C4-2B (cell line): ENCODE measurements at regions not wholly inside any gene's neighbourhood (a gene's known extent, or its start where the extent isn't known, plus 50 kb on each side); places are given as distances from the start of the nearest gene placed in this dataset.

ENCODE experiments used
- ZFX ChIP-seq: fragments of 450-650 bp; IDR thresholded peaks from 2 replicates; pipeline ENCODE4 v1.6.1; 2017
- TF ChIP-seq, protein P1 (sequence below): fragments of 450-650 bp; conservative IDR thresholded peaks from 2 replicates; pipeline ENCODE4 v1.5.1; 2017; ENCODE audit warnings: mild to moderate bottlenecking

DNA sequence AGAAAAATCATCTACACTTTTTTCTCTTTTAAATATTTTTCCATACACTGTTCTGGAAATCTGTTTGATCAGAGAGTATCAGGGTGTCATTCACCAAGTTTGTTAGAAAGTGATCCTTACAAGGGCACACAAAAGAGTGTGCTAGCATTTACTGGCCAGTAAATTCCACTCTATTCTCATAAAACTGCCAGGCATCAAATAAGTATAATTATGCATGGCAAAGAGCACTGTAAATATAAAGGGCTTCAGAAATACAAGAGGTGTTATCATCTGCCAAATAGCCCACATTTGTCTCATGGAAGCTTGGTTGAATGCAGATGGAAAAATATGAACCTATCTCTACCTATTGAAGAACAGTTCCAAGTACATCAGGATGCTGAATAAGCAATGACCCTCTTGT is 847.3 kb upstream of the ACVR2A start:
- TF ChIP-seq, protein P1, sequence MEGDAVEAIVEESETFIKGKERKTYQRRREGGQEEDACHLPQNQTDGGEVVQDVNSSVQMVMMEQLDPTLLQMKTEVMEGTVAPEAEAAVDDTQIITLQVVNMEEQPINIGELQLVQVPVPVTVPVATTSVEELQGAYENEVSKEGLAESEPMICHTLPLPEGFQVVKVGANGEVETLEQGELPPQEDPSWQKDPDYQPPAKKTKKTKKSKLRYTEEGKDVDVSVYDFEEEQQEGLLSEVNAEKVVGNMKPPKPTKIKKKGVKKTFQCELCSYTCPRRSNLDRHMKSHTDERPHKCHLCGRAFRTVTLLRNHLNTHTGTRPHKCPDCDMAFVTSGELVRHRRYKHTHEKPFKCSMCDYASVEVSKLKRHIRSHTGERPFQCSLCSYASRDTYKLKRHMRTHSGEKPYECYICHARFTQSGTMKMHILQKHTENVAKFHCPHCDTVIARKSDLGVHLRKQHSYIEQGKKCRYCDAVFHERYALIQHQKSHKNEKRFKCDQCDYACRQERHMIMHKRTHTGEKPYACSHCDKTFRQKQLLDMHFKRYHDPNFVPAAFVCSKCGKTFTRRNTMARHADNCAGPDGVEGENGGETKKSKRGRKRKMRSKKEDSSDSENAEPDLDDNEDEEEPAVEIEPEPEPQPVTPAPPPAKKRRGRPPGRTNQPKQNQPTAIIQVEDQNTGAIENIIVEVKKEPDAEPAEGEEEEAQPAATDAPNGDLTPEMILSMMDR: no peak
- no peak for TF ChIP-seq ZFX
